GM19397 (cell line): ENCODE measurements at regions not wholly inside any gene's neighbourhood (a gene's known extent, or its start where the extent isn't known, plus 50 kb on each side); places are given as distances from the start of the nearest gene placed in this dataset.

Source experiments
- ATAC-seq: cut with Tn5 transposase; IDR thresholded peaks from one replicate; pipeline ENCODE4 v1.9.1; 2021; ENCODE audit warnings: mild to moderate bottlenecking, moderate library complexity; ENCODE audit not compliant: unreplicated experiment

DNA sequence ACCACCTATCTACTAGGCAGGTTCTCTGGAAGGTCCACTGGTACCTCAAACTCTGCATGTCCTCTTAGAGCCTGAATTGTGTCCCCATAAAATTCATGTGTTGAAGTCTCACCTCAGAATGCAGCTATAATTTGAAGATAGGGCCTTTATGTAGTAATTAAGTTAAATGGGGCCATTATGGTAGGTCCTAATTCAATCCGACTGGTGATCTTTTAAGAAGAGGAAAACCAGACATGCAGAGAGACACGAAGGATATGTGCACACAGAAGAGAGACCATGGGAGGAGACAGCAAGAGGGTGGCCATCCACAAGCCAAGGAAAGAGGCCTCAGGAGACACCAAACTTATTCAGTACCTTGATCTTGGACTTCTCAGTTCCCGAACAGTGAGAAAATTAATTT, 345.4 kb downstream of the ENC1 start:
- no peak for ATAC-seq

DNA sequence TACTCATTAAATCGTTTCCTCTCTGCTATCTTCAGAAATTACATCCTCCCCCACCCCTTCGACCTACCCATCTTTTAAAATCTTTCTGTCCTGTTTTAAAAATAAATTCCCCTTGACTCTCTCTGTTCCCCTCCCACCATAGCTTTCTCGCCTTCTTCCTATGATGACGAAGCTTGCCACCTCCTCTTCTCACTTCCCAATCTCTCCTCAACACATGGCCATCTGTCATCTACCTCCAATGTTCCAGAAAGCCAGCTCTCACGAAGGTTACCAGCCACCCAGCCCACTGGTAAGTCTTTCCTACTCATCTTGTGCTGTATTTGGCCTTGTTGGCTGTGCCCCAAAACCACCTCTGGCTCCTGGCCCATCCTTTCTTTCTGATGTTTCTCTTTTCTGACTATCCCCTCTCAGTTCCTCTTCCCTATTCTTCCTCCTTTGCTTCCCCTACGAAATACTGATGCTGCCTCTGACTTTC, 346.3 kb downstream of the ENC1 start:
- peak; percentile 66 for ATAC-seq

- no peak for ATAC-seq
Observed at GRCh38 chr5:74293182-74293581, 347.3 kb downstream of the ENC1 start.

DNA sequence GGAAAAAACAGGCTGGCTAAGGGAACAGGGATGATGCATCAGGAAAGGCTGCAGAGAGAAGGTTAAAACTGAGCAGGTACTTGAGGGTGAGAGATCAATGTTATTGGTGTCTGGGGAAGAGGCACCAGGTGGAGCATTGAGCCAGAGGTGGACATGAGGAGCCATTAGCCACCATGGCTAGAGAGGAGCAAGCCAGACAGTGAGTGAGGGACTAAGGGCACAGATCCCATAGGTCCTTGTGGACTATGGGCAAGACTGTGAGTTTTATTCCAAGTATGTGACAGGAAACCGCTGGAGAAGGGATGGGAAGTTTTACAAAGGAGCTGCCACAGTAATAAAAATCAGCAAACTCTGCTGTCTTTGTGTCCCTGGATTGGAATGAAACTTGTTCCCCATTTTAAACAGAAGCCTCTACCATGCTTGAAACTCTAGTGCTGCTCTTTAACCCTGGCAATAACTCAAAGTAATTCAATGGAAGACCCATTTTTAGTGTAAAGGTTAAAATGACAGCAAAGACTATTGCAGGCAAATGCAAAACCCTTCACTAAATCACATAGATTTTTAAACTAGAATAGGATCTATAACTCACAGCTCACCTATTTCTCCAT, 349.8 kb downstream of the ENC1 start:
- ATAC-seq: no peak

- no peak for ATAC-seq
Observed at GRCh38 chr5:74289691-74290090, 350.8 kb downstream of the ENC1 start.

- no peak for ATAC-seq
Observed at GRCh38 chr5:74289238-74289637, 351.3 kb downstream of the ENC1 start.

- no peak for ATAC-seq
Observed at GRCh38 chr5:74288448-74289108, 351.9 kb downstream of the ENC1 start.

DNA sequence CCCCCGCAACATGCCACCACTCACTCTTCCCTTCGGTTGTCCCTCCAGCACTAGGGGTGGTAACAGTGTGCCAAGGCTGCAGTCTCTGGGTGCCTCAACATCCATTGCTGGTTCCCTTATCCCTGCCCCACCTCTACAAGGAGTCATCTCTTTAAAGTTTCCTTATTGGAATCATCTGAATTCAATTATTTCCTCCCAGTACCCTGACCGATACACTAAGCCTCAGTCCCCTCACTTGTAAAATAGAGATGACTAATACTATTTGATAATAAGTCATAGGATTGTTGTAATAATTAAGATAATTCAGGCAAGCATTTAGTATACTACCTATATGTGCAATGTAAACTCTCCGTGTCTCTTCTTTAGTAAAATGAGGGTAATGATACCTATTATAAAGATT, 352.5 kb downstream of the ENC1 start:
- ATAC-seq: no peak

- no peak for ATAC-seq
Observed at GRCh38 chr5:74286734-74287695, 353.5 kb downstream of the ENC1 start.

DNA sequence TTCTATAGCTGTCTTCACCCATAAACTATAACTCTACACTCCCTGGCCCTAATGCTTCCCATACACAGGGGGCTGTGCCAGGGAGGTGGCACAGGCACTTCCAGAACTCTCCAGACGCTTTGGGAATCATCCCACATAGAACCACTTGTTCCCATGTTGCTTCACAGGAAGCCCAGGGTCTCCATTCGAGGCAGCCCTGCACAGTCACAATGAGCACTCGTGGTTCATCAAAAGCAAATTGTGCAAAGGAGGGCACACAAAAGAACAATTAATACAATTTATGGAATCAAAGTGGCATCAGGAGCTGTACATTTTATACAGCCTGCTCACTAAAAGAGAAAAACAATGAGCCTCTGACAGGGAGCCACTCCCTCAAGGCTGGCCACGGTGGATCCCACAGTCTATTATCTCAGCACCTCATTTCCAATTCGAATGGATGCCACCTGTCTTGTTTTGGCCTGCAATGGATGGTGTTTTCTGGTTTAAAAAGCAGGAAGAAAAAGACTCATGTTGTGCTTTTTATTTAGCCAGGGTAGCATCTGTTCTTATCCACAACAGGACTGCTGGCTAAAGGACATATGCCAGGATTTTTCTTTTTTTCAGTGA, 354.8 kb downstream of the ENC1 start:
- no peak for ATAC-seq

DNA sequence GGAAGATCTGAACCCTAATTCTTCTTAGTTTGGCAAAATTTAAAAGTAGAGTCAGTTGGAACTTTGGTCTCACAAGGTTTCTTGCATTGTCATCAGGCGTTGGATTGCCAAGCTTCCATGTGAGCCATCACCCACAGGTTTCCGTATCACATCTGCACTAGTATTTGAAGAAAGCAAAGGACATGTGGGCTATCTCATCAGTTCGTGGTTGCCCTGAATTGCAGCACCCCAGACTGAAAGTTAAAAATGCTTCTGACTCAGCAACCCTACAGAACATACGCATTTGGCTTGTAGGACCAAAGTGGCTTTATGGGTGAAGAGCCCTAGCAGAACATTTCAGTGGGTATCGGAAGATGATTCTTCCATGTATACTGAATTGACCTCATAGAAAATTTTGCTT, 358.0 kb downstream of the ENC1 start:
- no peak for ATAC-seq

GRCh38 chr5:74281166-74281565, 359.4 kb downstream of the ENC1 start:
- no peak for ATAC-seq

DNA sequence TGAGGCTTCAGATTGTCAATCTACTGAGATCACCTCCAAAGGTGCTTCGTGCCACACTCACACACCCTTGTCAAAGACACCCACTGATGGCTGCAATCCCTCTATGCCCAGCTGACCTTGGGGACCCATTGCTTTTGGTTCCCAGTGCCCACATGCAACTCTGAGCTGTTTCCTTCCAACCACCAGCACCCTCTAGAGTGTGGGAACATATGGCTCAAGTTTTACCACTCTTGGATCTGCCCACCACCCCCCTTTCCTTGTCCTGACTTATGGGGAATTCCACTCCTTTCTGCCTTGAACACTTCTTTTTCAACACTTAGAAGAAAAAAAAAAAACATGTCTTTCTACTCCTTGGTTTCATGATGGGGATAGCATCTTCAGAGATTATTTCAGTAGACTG, 360.2 kb downstream of the ENC1 start:
- ATAC-seq: no peak

DNA sequence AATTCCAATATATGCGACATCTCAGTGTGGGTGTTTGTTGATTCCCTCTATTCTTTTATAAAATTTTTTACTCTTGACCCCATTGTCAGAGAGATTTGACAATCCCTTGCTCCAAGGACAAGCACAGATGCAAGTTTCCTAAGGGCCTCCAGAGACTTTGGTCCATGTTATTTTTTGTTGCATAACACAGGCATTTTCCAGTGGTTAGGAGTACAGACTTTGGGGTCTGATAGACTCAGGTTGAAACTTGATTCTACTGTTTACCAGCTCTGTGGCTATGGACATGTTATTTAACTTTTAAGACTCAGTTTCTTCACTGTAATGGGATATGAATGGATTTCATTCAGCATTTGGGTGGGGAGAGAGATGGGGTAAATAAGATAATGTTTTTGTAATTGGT, 361.3 kb downstream of the ENC1 start:
- no peak for ATAC-seq

DNA sequence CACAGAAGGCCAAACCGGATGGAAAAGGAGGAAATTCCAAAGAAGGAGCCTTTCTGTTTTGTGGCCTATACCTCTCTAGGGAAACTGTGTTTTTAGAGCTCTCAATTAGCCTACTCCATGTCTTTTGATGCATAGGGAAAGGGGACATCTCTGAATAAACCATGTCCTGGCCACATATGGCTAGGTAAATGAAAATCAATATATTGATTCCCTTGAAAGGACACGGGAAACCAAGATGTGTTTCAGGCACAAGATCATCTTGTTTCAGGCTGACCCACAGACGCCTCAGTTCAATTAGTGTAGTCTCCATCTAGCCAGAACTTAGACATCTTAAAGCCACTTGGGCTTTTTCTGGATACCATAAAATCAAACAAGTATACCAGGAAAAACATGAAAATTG, 363.1 kb downstream of the ENC1 start:
- ATAC-seq: no peak

GRCh38 chr5:74275171-74275992, 365.1 kb downstream of the ENC1 start:
- no peak for ATAC-seq

- ATAC-seq: no peak
Observed at GRCh38 chr5:74274326-74274725, 366.2 kb downstream of the ENC1 start.

GRCh38 chr5:74272831-74273451, 367.6 kb downstream of the ENC1 start:
- ATAC-seq: no peak

GRCh38 chr5:74272024-74272775, 368.3 kb downstream of the ENC1 start:
- ATAC-seq: no peak
